GM18505 (cell line): ENCODE measurements at regions not wholly inside any gene's neighbourhood (a gene's known extent, or its start where the extent isn't known, plus 50 kb on each side); places are given as distances from the start of the nearest gene placed in this dataset.
"Not testable (repeated sequence)": the region's sequence is repeated elsewhere in the genome, so short reads cannot be mapped to it uniquely, and the experiment has no call there.

Experiments used
- ATAC-seq: cut with Tn5 transposase; IDR thresholded peaks from one replicate; pipeline ENCODE4 v1.9.1; 2021; ENCODE audit not compliant: unreplicated experiment
- POLR2A ChIP-seq: IDR thresholded peaks from 4 replicates; pipeline ENCODE4 v1.6.1; 2011; ENCODE audit warnings: borderline replicate concordance; ENCODE audit not compliant: insufficient read depth, insufficient read length; ENCODE audit errors: extremely low read depth

DNA sequence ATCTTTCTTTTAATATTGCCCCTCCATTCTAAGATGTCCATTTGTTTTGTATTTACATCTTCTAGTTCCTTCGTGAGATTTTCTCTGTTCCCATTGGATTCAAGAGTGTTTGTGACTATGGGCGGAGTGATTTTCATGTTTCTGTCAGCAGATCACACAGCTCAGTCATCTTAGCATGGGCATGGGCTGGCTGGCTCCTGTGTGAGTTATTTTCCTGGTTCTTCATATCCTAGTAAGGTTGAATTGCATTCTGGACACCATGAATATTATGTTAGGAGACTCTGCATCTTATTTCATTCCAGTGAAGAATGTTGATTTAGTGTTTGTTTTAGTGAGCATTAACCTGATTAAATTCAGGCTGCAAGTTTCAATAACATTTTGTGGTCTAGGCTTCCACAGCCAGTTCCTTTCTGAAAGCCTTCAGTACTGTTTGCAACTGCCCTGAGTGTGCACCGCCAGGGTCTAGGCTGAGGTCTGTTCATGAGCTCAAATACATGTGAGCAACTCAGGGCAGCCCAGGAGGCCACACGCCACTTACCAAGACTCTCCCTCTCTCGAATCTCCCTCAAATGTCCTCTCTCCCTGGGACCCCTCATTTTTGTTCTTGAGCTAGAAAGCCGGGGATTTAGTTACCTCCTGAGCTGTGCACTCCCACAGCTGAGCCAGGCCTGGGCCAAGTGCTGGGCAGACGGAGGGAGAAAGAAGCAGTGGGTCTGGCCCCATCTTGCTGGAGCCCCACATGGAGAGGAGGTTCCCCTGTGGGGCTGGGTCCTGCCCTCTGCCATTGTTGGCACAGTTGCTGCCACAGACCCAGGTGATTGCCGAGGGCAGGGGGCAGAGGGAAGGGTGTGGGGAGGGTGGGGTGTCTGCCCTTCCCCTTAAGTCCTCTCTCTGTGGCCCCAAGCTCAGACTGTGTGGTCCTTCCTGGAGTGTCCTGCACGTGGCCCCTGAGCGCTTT is 145.9 kb downstream of the RTP5 start:
- TF ChIP-seq POLR2A = no peak
- no peak for ATAC-seq

DNA sequence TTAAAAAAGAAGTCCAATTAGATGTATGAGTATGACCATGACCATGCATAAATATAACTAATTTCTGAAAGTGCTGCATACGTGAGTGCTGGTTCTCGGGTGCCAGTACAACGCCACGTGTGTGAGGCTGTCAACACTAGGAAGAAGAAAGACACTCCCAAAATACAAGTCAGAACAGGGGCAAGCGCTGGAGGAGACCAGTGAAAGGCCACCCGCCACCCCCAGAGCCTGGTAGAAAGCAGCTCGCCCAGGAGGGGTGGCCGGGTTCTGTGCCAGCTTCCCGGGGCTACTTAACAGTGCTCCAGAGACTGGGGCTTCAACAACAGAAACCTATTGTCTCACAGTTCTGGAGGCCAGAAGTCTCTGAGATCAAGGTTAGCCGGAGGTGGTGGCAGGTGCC is 147.6 kb downstream of the RTP5 start:
- no peak for TF ChIP-seq POLR2A
- ATAC-seq = no peak

DNA sequence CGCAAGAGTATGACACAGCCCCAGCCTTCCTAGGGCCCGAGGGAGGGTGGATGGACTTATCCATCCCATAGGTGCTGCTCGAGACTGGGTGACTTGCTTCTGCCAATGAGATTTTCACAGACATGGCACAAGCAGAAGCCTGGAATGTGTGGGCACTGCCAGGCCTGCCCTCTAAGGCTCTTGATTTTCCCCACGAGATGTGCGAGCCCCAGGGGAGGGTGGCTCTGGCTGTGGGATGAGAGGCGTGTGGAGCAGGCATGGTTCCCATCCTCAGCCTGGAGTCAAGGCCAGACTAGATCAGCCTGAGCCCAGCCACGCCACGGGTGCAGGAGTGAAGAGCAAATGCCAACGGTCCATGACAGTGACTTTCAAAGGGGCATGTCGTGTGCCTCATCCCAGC is 148.9 kb downstream of the RTP5 start:
- ATAC-seq = not testable (repeated sequence)

DNA sequence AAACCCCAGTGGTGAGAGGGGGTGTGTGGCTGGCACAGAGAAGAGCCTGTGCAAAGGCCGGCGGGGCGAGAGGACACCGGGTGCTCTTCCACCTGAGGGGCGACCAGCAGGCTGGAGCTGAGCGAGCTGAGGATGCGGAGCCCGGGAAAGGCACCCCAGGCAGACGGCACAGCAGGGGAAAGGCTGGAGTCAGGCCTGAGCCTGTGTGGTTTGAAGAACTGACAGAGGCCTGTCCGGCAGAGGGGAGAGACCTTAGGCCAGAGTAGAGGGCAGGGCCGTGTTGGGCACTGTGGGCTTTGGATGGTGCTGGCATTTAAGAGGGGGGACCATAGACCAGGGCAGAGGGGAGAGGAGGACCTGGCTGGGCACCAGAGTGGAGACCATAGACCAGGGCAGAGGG is 149.8 kb downstream of the RTP5 start:
- ATAC-seq = no peak
- TF ChIP-seq POLR2A = no peak

DNA sequence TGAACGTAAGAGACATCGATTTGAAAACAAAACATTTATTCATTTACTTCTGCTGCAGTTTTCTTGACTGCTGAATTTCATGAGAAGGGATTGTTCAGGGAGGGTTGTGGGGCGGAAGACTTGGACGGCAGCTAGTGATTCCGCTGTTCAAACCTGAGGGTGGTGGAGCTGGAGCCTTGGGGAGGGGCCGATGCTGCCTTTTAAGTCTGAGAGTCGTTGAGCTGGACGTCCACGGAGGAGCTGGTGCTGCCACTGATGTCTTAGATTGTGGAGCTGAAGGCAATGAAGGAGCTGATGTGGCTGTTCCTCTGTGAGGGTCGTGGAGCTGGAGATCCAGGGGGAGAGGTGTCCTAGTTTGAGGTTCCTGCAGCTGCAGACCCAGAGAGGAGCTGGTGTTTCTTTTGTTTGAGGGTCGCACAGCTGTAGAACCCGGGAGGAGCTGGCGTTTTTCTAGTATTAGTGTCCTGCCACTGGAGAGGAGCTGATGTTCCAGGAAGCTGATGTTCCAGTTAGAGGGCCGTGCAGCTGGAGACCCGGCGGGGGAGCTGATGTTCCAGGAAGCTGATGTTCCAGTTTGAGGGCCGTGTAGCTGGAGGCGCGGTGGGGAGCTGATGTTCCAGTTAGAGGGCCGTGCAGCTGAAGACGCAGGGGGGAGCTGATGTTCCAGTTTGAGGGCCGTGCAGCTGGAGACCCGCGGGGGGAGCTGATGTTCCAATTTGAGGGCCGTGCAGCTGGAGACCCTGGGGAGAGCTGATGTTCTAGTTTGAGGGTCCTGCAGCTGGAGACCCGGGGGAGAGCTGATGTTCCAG is 150.9 kb downstream of the RTP5 start:
- no peak for TF ChIP-seq POLR2A
- no peak for ATAC-seq

DNA sequence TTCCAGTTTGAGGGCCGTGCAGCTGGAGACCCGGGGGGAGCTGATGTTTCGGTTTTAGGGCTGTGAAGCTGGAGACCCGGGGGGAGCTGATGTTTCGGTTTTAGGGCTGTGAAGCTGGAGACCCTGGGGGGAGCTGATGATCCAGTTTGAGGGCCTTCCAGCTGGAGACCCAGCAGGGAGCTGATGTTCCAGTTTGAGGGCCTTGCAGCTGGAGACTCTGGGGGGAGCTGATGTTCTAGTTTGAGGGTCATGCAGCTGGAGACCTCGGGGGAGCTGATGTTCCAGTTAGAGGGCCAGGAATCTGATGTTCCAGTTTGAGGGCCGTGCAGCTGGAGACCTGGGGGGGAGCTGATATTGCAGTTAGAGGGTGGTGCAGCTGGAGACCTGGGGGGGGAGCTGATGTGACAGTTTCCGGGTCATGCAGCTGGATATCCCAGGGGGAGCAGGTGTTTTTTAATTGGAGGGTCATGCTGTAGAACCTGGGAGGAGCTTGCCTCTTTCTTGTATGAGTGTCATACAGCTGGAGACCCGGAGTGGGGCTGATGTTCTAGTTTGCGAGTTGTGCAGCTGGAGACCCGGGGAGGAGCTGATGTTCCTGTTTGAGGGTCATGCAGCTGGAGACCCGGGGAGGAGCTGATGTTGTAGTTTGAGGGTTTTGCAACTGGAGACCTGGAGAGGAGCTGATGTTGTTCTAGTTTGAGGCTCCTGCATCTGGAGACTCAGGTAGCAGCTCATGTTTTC is 153.2 kb downstream of the RTP5 start:
- no peak for ATAC-seq
- TF ChIP-seq POLR2A = no peak

DNA sequence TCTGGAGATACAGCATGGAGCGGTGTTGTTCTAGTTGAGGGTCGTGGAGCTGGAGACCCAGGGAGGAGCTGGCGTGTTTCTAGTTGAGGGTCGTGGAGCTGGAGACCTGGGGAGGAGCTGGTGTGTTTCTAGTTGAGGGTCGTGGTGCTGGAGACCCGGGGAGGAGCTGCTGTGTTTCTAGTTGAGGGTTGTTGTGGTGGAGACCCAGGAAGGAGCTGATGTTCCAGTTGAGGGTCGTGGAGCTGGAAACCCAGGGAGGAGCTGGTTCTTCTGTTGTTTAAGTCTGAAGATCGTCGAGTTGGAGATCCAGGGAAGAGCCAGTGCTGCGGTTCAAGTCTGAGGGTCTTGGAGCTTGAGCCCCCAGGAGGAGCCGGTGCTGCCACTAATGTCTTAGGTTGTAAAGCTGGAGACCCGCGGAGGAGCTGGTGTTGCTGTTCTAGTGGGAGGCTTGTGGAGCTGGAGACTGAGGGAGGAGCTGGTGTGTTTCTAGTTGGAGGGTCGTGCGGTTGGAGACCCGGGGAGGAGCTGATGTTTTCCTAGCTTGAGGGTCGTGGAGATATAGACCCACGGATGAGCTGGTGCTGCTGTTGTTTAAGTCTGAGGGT is 155.3 kb downstream of the RTP5 start:
- ATAC-seq = no peak
- no peak for TF ChIP-seq POLR2A

DNA sequence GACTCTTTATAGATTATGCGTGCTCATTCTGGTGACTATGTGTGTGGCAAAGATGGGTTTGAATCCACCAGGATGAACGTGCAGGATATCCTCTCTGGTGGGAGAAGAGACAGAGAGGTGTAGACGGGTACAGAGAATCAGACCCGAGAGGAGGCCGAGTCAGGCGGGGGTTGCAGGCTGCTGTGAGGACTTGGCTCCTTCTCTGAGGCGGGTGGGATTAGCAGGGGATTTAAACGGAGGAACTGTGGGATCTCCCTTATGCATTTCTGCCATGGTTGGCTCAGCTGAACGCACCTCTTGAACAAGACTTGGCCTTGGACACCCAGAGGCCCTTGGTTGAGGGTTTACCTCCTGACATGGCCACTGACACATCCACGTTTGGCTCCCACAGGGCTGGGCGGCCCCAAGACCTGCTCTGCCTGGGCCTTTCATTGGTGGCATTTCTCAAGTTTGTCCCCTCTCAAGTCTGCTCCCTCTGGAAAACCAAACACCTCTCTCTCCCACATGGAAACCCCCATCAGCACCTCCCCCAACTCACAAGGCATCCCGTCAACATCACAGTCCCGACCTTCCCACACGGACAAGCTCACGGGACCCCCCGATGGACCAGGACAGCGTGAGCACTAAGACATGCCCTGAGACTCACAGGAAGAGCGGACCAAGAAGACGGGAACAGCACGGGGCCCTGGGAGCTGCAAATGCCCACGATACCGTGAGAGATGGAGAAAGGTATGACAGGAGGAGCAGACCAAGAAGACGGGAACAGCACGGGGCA is 158.3 kb downstream of the RTP5 start:
- no peak for TF ChIP-seq POLR2A
- no peak for ATAC-seq

DNA sequence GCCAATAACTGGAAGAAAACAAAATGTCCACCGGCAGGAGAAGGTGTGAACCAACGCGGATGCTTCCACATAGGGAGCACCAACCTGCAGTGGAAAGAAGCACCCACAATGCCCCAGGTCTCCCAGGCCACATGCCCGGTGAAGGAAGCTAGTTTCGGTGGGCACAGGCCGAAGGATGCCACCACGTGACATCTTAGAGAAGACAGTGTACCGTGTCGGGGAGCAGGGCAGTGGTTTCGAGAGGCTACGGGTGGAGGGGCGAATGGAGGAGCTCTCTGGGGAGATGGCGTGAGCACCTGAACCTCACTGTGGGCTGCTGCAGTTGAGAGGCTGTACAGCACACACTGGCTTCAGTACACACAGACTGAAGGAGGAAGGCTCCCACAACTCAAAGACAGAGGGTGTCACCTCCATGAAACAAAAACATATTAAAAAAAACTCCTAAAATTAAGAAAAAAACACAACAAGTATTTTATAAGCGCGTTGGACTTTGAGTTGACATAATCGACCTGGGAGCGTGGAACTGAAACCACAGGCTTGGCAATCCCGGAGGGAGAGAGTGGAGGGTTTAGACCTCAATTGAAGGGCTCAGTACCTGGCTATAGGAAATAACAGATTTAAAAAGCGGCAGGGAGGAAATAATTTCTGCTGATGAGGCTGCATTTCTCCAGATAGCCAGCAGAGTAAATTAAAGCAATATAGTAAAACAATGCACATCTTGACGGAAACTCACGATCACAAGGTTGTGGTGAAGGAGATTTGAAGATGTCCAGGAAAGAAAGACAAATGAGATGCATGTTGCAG is 160.1 kb downstream of the RTP5 start:
- TF ChIP-seq POLR2A = no peak
- no peak for ATAC-seq

DNA sequence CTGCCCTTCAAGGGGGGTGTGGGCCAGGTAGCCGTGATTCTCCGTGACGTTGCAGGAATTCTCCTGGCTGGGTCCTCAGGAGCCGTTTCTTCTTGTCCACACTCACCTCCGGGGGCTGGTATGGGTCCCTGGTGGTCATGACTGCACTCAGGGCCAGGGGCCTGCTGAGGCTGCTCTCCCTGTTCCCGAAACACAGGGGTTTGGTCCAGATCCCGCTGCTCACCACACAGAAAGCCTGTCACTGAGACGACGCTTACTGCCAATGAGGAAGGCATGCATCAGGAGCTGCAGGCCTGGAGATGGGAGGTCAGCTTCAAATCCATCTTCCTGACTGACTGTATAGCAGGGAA is 160.7 kb downstream of the RTP5 start:
- no peak for ATAC-seq

DNA sequence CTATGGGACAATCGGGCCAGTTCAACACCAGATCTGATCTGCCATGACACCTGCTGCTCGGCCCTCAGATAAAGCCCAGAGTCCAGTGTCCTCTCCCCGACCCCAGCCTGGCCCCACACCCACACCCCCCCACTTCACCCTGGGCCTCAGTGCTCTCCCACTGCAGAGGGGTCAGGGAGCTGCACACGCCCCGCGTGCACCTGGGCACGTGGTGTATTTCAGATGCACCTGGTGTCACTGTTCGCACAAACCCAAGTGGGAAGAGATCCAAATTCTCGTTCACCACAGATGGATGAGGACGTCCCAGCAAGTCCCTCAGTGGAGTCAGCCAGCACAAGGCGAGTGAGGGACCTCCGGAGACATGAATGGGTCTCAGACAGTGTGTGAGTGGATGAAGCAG is 161.3 kb downstream of the RTP5 start:
- no peak for TF ChIP-seq POLR2A
- ATAC-seq = no peak

More for the DNA sequence above, 160.7 kb downstream of the RTP5 start:
- TF ChIP-seq POLR2A = no peak

DNA sequence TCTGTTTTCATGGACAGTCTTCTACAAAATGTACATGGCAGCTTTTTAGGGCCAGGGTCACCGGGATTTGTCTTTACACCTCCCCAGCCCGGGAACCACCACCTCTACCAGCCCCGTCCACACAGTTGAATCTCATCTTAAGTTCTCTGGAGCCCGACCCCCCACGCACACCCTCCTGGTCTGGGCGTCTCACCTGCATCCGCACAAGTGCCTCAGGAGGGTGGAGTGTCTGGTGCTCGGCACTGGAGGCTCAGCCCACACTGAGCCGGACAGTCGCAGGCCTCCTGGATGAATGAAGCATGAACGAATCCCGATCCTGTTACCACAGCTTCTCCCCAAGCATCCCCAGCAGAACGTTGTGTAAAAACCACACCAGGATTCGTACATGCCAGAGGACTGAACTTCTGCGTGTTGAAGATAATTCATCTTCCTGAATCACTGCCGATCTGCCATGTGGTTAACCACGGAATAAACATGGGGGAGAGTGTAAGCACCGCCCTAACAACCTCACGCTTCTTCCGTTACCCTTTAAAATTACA is 162.0 kb downstream of the RTP5 start:
- TF ChIP-seq POLR2A = no peak
- no peak for ATAC-seq
